GM18517 (cell line): ENCODE measurements at regions not wholly inside any gene's neighbourhood (a gene's known extent, or its start where the extent isn't known, plus 50 kb on each side); places are given as distances from the start of the nearest gene placed in this dataset.
"Not testable (repeated sequence)": the region's sequence is repeated elsewhere in the genome, so short reads cannot be mapped to it uniquely, and the experiment has no call there.

Experiments
- ATAC-seq: cut with Tn5 transposase; IDR thresholded peaks from one replicate; pipeline ENCODE4 v1.9.1; 2021; ENCODE audit warnings: mild to moderate bottlenecking, moderate library complexity; ENCODE audit not compliant: unreplicated experiment

DNA sequence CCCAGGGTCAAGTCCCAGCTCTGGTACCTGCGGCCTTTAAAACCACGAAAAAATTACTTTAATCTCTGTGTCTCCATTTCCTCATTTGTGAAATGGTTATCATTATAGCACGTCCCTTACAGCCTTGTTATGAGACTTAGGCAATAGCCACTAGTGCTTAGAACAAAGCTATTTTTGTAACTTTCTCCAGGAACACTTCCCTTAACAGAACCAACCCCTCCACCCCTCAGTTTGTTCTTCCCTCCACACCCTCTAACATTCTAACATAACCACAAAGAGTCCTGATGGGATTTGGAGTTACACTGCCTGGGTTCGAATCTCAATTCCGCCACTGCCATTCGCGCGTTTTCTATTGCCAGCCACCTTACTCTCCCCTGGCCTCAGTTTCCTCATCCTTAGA, 2777.4 kb upstream of the TPTE start:
- not testable (repeated sequence) for ATAC-seq

DNA sequence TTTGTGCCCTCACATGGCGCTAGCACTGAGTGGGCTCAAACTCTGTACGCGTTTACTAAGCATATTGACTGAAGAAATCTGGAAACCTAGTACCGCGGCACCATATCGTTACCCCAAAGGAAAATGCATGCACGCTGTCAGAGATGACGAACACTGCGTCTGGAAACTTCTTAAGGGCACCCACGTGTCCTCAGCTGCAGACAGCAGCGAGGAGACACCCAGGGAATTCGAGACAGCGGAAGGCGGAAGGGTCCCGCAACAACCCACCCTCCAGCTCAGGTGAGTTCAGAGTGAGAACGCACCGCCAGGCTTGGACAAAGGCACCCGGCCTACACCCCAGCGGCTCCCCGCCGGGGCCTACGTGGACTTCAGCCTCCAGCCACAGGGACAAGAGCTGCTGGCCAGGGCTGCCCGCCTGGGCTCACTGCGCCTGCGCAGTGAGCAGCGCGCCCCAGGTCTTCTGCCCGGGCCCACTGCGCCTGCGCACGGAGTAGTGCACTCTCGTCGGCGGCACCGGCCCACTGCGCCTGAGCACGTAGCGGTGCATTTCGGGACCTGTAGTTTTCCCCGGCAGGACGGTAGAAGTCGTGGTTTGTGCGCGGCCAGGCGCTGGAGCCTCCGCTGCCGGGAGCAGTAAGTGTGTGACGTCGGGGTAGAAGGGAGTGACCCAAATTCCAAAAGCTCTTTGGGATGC, 2776.8 kb upstream of the TPTE start:
- ATAC-seq: peak; percentile 98

DNA sequence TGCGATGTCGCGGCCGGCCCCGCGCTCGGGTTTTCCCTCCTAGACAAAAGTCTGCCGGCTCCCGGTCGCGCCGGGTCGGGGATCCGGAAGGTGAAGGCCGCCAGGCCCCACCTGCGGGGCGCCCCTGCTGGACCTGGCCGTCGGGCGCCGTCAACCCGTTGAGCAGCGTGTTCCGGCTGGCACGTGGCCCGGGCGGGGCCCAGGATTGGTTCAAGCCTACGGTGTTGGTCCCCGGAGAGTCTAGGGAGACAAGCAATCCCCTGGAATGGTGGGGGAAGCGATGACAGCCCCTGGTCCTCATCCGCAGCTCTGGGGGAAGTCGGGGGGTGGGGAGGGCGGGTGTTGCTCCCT, 2776.3 kb upstream of the TPTE start:
- ATAC-seq: peak; percentile 69

DNA sequence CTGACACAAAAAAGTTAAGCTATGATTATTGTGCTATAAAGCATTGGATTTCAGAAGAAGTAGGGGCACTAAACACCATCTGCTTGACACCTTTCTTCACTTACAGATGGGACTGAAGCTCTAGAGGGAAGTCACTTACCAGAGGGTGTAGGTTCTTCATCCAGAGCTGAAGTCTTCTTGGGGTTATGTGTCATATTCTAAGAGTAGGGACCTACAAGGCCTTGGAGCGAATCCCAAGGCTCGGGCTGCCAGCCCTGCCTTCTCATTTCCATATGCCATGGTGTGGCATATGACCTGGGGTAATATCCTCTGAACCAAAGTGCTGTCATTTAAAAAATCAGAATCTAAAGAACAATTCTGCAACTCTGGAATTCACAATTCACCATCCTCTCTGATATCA, 2773.4 kb upstream of the TPTE start:
- not testable (repeated sequence) for ATAC-seq

DNA sequence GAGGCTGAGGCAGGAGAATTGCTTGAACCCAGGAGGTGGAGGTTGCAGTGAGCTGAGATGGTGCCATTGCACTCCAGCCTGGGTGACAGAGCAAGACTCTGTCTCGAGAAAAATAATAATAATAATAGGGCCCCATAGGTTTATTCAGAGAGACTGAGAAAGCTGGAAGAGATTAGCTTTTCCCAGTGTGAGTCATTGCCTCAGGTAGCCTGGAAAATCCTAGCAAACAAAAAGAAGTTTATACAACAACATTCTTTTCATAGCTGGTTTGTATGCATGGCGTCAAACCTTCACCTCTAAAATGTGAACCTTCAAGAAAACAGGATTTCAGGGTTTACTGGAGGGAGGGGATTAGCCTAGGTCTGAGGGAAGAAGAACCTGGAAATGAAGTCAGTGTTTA, 2768.8 kb upstream of the TPTE start:
- ATAC-seq: not testable (repeated sequence)

DNA sequence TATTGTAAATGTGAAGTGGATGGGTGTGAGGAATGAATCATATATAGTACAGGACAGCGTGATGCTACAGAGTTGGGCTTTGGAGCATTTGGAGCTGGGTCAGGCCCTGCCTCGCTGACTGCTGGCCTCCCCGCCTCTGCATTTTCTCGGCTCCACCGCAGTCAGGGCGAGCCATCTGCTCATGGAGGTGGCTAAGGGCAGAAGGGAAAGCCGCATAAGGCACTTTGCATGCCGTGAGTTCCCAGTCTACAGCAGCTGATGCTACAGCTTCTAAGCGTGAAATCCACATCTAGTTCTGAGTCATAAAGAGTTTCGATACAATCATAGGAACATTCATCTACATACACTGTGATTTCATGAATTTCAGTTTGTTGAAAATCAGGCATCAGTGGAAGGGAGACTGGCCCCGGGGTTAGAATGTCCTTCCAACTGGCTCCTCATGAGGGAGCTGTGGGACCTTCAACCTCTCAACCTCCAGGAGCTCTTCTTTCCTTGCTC, 2768.0 kb upstream of the TPTE start:
- ATAC-seq: peak; percentile 98

DNA sequence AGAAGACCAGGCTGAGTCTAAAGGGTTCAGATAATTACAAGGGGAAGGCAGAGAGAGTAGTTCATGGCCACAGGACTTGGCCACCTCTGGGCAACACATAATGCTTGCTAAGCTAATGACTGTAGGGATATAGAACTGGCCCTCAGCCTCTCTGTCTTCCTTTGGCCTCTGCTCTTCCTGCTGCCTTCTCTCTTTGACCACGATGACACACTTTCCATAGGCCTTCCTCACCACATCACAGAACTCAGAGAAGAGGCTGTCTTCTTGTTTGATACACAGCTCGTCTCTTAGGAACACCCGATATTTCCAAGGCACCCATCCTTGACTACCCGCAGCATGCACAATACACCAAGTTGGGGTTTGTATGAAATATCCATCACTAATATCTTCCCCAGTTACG, 2751.4 kb upstream of the TPTE start:
- not testable (repeated sequence) for ATAC-seq

DNA sequence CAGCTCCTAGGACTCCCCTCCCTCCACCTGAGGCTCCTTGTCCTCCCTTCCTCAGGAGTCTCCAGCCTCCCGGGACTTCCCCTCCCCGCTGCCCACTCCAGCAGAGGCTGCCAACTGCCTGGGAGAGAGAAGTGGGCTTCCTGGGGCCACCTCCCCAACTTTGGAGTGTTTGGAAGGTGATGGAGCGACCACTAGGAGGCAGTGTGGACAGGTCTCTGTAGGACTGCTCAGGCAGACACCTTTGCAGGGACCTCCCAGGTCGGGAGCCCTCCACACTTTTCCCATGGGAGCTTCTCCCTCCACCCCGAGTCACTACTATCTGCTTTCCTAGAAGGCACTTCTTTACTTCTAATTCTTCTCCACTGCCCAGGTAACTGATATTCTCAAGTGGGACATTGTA, 2747.2 kb upstream of the TPTE start:
- ATAC-seq: not testable (repeated sequence)

DNA sequence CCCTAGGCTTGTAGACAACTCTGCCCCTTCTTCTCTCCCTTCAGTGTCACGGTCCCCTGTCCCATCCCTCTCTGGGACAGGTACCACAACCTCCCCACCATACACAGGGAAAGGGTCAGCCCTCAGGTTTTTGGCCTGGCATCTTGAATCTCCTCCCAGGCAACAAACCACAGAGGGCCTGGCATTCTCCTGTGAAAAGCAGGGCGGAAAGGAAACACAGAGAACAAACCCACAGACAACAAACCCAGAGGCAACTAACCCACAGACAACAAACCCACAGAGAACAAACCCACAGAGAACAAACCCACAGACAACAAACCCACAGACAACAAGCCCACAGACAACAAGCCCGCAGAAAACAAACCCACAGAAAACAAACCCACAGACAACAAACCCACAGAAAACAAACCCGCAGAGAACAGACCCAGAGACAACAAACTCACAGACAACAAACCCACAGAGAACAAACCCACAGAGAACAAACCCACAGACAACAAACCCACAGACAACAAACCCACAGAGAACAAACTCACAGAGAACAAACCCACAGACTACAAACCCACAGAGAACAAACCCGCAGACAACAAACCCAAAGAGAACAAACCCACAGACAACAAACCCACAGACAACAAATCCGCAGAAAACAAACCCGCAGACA, 2745.9 kb upstream of the TPTE start:
- ATAC-seq: not testable (repeated sequence)

DNA sequence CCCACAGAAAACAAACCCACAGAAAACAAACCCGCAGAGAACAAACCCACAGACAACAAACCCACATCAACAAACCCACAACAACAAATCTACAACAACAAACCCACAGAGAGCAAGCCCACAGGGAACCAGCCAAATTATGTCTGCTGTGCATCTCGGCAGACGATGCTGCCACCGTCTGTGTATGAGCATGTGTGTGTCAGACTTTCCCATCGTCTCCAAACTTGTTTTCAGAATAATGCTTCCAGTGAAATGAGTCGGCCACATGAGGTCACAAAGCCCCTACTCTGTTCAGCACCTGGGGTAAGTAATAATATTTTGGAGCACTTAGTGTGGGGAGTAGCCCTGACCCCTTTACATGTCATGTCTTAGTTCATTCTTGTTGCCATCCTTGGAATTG, 2745.3 kb upstream of the TPTE start:
- not testable (repeated sequence) for ATAC-seq

DNA sequence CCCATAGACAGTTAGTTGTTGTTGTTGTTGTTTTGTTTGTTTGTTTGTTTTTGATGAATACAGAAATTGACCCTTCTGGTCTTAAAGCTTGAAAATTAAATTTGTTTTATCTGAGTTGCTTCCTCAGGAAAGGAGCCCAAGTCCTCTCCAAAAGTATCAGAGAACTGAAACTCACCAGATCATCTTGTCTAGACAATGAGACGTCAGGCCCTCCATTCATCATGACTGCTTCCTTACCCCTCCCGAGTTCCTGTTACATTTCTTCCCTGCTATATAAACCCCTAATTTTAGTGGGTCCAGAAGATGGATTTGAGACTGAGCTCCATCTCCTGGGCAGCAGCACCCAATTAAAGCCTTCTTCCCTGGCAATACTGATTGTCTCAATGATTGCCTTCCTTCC, 2744.8 kb upstream of the TPTE start:
- ATAC-seq: not testable (repeated sequence)

DNA sequence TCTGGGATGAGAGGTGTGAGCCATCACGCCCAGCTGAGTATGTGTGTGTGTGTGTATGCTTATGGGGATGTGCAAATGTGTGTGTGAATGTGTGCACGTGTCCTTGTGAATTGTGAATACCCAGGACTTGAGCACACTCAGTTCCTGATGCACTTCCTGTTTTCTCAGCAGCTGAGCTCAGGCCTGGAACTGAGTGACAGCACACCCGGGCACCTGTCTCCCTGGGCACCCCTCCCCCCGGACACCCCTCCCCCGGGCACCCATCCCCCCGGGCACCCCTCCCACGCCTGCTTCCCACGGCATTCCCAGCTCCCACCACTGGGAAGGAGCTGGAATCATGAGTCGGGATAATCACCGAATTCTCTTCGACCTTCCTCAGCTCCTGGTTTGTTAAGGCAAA, 2744.1 kb upstream of the TPTE start:
- not testable (repeated sequence) for ATAC-seq

DNA sequence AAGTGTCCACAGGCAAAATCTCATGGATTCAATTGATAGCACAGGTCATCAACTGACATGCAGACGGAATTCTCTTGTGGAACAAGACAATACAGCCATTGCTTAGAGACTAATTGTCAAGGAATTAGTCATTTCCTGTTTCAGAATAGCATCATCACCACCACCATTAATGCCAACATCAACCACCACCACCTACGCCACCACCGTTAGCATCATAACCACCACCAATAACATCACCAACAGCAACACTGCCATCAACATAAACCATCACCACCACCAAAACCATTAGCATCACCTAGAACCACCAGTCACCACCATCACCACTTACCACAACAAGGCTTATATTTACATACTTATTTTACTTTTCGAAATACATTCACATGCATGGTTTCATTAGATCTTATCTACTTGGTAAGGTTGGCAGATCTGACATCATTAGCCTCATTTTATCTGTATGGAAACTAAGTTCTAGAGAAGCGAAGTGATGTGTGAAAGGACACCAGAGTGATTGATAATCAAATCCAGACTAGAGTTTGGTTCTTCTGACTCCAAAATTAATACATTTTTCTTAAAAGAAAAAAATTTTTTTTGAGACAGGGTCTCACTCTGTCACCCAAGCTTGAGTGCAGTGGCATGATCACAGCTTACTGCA, 2733.8 kb upstream of the TPTE start:
- ATAC-seq: not testable (repeated sequence)

DNA sequence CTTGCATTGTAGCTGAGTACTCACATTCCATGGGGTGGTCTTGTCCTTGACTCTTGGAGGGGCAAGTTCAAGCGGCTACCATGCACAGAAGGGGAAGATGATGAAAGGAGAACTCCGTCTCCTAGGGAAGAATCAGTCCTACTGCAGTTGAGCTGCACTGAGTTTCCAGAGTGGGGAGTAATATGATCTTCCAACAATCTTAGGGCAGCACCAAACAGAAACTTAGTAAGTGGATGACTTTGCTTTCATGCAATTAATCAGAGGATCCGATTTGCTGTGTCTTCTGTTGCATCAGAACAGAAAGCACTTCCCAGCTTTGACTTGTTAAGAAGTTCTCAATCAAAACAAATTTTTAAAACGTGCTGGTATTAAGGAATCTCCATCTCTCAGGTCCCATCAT, 2727.6 kb upstream of the TPTE start:
- ATAC-seq: not testable (repeated sequence)

DNA sequence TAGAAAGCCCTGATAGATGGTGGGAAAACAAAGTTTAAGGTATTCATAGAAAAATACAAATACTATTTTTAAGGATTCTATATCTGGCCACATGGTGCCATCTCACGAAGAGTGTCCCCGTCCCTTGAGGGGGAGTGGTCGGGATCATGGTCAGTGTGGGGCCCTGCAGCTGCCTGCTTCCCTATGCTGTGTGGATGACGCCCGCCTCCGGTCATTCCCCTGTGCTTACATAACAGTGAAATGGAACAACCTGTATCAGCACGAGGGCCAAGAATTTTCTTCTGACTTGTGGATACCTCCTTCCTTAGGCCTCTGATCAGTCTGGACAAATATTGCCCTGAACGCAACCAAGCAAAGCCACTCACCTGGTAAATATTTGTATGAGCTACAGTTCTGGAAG, 2724.1 kb upstream of the TPTE start:
- not testable (repeated sequence) for ATAC-seq

DNA sequence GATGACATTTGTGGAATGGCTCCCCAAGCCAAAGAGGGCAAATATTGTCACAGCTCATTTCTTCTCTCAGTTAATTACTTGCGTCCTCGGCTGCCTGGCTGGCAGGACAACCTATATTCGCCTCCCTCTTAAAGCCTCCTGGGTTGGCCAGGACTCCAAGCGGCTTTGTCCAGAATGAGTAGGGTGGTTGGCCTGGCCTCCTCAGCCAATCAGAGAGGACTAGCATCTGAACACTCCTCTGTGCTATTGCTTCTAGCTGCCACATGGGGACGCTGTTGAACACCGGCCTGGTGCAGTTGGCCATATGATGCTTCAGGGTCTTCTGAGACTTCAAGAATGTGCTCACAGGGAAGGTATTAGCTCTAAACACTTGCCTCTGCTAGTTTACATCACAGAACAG, 2722.9 kb upstream of the TPTE start:
- not testable (repeated sequence) for ATAC-seq

DNA sequence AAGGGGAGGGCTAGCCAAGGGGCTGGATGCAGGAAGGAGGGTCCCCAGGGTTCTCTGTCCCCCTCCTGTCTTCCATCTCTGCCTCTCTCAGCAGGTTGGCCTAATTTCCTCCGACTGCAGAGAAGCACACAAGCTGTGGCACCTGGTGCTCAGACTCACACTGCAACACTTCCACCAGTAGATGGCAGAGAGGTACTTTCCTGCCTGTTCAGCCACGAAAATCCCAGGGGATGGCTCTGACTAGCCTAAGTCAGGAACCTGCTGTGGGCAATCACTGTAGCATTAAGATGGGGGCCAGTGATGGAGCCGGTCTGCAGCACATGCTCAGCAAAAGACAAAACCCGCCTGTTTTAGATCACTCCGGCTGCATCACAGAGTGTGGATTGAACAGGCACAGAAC, 2721.7 kb upstream of the TPTE start:
- not testable (repeated sequence) for ATAC-seq

DNA sequence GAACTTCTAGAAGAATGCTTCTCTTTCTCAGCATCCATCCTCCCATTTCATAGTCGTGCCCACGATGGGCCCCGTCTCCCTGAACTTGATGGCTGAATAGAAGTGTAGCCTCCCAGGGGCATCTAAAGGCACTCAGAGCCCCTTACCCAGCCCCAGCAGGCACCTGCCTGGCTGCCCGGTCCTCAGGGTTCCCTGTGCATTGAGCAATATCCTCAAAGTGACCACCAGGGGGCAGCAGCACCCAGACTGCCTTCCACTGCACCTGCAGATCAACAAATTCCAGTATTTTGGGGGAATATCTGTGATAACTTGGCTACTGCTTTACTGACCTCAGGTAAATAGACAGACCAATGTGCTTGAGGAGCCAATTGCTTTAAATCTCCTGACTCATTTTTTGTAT, 2707.9 kb upstream of the TPTE start:
- not testable (repeated sequence) for ATAC-seq

DNA sequence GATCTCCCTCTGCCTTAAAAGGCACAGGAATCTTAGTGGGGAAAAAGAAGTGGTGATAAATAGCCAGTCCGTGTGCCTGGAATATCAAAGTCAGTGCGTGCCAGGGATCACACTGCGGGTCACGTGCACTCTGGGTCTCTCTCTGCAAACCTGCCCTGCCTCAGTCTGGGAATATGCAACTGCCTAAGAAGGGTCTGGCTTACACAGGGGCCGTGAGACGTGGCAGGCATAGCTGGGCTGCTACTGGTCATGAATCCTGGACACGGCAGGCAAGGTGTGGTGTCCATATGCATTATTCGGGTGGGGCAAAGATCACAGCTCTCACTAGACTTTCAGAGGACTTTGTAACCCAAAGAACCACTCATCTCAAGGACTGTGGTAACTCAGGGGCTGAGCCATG, 2704.4 kb upstream of the TPTE start:
- not testable (repeated sequence) for ATAC-seq

DNA sequence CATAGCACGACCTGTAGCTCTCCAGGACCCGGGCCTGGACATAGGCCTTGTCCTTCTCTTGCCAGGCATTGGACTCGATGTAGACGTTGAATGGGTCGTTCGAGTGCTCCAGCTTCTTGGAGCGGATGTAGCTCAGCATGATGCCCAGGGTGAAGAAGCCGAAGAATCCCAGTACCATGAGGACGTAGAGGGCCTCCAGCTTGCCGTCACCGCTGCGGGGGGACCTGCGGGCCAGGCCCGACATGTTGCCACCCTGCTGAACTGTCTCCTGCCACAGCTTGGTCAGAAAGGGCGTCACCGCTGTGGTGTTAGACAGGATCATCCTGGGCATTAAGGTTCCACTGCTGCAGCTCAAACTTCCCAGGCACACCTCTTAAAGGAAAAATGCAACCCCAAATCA, 2702.1 kb upstream of the TPTE start:
- not testable (repeated sequence) for ATAC-seq

DNA sequence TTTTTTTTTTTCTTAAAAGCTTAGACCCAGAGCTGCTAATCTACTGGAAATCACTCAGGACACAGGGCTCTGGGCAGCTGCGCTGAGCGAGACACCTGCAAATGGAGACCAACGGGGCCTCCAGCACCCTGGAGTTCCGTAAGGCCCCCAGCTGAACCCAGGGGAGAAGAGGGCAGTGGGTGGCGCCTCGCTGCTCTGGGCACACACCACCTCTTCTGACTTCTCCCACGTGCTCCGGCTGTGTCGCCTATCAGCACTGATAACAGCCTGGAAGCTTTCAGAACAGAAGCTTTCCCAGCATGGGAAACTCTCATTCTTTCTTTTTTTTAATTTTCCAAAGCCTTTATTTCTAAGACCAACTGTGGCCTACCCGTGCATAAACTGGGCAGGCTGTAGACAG, 2695.8 kb upstream of the TPTE start:
- not testable (repeated sequence) for ATAC-seq

DNA sequence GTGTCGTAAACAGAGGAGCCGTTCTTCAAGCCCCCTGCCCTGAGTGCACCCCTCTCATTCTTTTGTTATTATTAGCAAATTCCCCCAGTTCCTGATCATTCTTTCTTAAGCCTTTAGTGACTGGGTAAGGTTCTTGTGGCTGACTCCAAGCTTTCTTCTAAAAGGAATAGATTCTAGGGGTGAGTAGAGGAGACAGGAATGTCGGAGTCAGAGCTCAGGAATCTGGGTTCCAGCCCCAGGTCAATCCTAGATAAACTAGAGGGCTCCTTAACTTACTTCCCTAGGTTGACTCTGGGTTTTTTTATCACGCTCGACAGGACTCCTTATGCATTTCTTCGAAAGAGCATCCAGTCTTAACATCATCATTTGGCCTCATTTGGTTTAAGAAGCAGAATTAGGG, 2695.2 kb upstream of the TPTE start:
- ATAC-seq: not testable (repeated sequence)
